Right cardiac atrium (tissue), 5 donors: ENCODE measurements at regions not wholly inside any gene's neighbourhood (a gene's known extent, or its start where the extent isn't known, plus 50 kb on each side); places are given as distances from the start of the nearest gene placed in this dataset.

Experiments used
- ATAC-seq, 2 donors: fragments of 200-7000 bp; cut with Tn5 transposase; one replicate each; pipeline versions ENCODE4 v1.8.0 to v1.9.1; 2020; ENCODE audit warnings: moderate library complexity in 2 of 2, mild to moderate bottlenecking in 1 of 2
- DNase-seq, 3 donors: peaks; one replicate each; pipeline ENCODE4 v3.0.0-alpha.2; 2020
- H3K27ac ChIP-seq: one replicate; pipeline ENCODE4 v1.5.1; 2013; ENCODE audit warnings: mild to moderate bottlenecking, low read length, control low read depth, moderate library complexity
- H3K27me3 ChIP-seq: one replicate; pipeline ENCODE4 v1.6.1; 2013; ENCODE audit not compliant: control insufficient read depth, insufficient read depth
- H3K4me1 ChIP-seq: one replicate; pipeline ENCODE4 v1.6.1; 2013; ENCODE audit warnings: low read length; ENCODE audit not compliant: control insufficient read depth, insufficient read depth
- H3K4me3 ChIP-seq: one replicate; pipeline ENCODE4 v1.5.1; 2013; ENCODE audit warnings: low read length, control low read depth
- H3K9me3 ChIP-seq: one replicate; pipeline ENCODE4 v1.6.1; 2013; ENCODE audit warnings: low read length; ENCODE audit not compliant: control insufficient read depth
- WGBS: extraction: QIAGEN DNeasy Blood & Tissue Kit; methylation state at CpG from one replicate; pipeline ENCODE4 v1.1.7; 2013; 5-methylcytosine and 5-hydroxymethylcytosine counted together
- intact Hi-C, 4 donors: fragments of 100-400 bp; cut with DNase I; formaldehyde crosslinking; loops; one replicate each; pipeline versions ENCODE4 v1.11.0 to v1.14.0; 2022 to 2023
- donor health status: healthy with polysubstance abuse.
- donor health status: DM: no; HTN: yes; CAD: no.
- donor health status: DM: no; HTN: no; CAD: no.
- donor health status: DM: no; HTN: yes; CAD: no; lungs with severe emphysema.
- donor health status: DM: yes; HTN: yes; CAD: no.

DNA sequence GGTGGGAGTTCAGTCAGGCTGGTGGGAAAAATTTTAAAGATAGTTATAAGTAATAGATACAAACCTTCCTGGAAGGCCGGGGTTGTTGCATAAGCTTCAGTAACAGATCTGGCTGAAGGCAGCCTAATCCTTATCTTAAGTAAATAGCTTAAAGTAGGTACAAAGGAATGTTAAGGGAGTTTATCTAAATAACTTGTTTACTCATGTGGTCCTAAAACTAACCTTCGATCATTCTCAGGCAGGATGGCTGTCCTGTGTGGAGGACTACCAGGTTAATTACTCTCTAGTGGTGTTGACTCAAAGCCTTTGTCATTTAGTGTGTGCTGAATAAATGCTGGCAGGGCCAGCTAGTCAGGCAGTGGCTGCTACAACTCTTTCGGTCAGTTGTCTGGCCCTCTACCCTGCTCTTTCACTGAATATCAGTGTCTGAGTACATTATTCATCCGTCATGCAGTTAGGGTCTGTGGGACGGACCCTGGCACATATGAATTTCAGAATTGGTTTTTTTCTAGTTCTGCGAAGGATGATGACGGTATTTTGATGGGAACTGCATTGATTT is 131.6 kb upstream of the TAB2 start:
- DNase-seq (no peak), ATAC-seq (no peak)
- Histone ChIP-seq H3K4me1 (no peaks in the 10 kb centered on the region), H3K9me3 (no peaks in the 10 kb centered on the region), H3K4me3 (no peak overlapping the region), H3K27ac (no peak overlapping the region), H3K27me3 (no peaks in the 10 kb centered on the region)
- intact Hi-C loops = no loop called here
- WGBS = 92% methylated on average over 7 of the region's 7 CpGs

DNA sequence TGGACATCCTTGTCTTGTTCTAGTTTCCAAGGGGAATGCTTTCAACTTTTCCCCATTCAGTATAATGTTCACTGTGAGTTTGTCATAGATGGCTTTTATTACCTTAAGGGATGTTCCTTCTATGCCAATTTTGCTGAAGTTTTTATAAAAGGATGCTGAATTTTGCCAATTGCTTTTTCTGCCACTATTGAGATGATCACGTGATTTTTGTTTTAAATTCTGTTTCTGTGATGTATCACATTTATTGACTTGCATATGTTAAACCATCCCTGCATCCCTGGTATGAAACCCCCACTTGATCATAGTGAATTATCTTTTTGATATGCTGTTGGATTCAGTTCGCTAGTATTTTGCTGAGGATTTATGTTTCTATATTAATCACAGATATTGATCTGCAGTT is 130.6 kb upstream of the TAB2 start:
- Histone ChIP-seq H3K27ac (no peak overlapping the region), H3K9me3 (no peaks in the 10 kb centered on the region), H3K4me3 (no peak overlapping the region), H3K27me3 (no peaks in the 10 kb centered on the region), H3K4me1 (no peaks in the 10 kb centered on the region)
- no peak for DNase-seq
- intact Hi-C loops = no loop called here
- ATAC-seq = no peak
- WGBS = 92% methylated on average over 2 of the region's 2 CpGs

DNA sequence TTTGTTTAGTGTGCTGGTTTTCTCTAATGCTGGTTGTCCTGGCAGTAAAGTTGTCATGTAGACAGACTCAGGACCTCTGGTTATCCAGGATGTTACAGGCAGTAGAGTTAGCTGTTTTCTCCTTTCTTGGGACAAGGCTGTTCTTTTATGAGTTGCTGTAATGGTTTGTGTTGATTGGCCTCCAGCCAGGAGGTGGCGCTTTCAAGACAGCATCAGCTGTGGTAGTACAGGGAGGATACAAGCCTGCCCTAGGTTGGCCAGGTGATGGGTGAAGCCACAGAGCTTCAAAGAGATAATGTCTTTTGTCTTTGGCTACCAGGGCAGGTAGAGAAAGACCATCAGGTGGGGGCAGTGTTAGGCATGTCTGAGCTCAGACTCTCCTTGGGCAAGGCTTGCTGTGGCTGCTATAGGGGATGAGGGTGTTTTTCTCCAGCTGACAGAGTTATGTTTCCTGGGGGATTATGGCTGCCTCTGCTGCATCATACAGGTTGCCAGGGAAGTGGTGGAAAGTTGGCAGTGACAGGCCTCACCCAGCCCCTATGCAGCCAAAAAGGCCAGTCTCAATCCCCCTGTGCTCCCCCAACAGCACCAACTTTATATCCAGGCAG is 127.2 kb upstream of the TAB2 start:
- ATAC-seq (no peak), DNase-seq (peak in 2 of 3 donors; percentile 39 to 78)
- Histone ChIP-seq H3K4me1 (no peaks in the 10 kb centered on the region), H3K27me3 (no peaks in the 10 kb centered on the region), H3K27ac (no peak overlapping the region), H3K4me3 (no peak overlapping the region), H3K9me3 (no peaks in the 10 kb centered on the region)
- intact Hi-C loops = no loop called here
- 64% methylated on average over 1 of the region's 1 CpG for WGBS

DNA sequence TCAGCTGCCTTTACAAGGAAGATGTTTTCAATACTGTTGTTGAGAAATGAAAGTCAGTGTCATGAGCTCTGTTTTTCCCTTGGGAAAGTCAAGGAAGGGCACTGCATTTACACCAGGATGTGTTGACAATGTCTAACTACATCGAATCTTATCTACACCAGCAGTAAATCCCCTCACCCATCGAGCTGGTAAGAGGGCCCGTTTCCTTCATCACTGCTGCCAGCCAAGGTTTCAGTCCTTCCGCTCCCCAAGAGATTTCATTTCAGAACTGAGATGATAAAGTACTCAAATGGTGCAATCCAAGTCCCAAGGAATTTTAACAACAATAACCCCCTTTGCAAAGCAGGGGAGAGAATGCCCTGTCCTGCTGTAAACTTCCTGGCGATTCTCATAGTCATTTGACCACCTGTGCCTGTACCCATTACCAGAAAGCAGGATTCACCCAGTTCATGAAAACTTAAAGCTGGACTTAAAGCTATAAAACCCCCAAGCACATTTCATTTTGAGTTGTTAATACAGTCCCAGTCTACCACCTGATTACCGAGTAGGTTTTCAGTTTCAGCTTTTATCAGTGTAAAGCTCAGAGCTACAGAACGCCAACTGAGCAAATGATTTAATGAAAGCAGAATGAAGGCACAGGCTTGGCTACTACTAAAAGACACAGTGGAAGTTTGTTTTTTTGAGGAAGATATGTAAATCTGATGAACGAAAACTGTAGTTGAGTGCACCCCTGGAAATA is 122.5 kb upstream of the TAB2 start:
- Histone ChIP-seq H3K4me3 (no peak overlapping the region), H3K4me1 (no peaks in the 10 kb centered on the region), H3K9me3 (no peaks in the 10 kb centered on the region), H3K27ac (no peak overlapping the region), H3K27me3 (no peaks in the 10 kb centered on the region)
- 43% methylated on average over 8 of the region's 8 CpGs for WGBS
- intact Hi-C loops = no loop called here
- ATAC-seq (no peak), DNase-seq (no peak)

DNA sequence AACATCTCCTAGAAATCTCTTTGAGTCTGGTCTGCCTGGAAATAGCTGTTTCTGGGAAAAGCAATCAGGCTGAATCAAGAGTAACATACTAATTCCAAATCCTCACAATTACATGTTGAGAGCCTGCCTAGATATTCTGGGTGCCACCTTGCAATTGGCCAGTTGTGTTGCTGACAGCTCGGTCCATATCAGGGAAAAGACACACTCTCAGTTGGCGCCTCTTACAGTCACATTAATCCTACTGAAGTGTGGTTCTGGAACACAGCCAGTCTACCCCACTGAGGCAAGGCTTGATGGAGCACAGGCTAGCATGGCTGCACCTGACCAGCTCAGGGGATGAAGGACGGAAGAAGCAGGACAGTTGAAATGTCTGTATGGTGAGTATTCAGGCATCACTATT is 121.4 kb upstream of the TAB2 start:
- Histone ChIP-seq H3K27me3 (no peaks in the 10 kb centered on the region), H3K4me3 (no peak overlapping the region), H3K4me1 (no peaks in the 10 kb centered on the region), H3K9me3 (no peaks in the 10 kb centered on the region), H3K27ac (no peak overlapping the region)
- intact Hi-C loops = no loop called here
- 68% methylated on average over 3 of the region's 3 CpGs for WGBS
- peak in 1 of 2 donors; percentile 56 for ATAC-seq
- no peak for DNase-seq

DNA sequence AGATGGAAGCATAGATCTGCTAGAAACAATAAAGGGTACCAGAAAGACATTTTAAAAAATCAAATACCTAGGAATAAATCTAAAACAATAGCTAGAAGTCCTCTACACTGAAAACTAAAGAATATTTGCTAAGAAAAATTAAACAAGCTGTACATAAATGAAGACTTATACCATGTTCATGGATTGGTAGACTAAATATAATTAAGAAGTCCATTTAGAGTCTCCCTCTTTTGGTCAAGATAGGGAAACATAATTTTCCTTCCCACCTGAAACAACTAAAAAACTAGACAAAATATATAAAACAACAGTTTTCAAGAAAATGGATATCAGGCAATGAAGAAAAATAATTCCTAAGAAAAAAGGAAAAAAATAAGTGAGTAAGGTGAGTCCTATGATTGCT is 120.0 kb upstream of the TAB2 start:
- no peak for DNase-seq
- Histone ChIP-seq H3K4me1 (no peaks in the 10 kb centered on the region), H3K27ac (no peak overlapping the region), H3K9me3 (no peaks in the 10 kb centered on the region), H3K4me3 (no peak overlapping the region), H3K27me3 (no peaks in the 10 kb centered on the region)
- ATAC-seq = no peak
- intact Hi-C loops = no loop called here

DNA sequence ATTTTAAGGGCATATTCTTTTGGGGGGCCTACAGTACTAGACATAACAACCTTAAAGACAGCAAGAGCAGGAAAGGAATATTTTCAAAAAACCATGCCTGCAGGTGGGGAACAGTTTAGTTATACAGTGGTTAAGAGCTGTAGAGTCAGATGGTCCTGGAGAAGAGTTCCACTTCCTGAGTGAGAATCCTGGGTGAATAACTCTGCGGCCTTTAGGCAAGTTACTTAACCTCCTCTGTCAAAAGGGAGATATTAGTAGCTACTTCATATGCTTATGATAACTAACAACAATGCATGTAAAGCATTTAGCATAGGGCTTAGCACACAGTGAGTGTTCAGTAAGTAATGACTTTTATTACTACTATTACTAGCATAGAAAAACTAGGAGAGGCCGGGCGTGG is 119.2 kb upstream of the TAB2 start:
- no peaks in the 10 kb centered on the region for H3K4me1 ChIP-seq
- no peak for DNase-seq
- 94% methylated on average over 3 of the region's 3 CpGs for WGBS
- ATAC-seq = no peak
- no peaks in the 10 kb centered on the region for H3K9me3 ChIP-seq
- H3K27me3 ChIP-seq = no peaks in the 10 kb centered on the region
- H3K27ac ChIP-seq = no peak overlapping the region
- intact Hi-C loops = no loop called here
- no peak overlapping the region for H3K4me3 ChIP-seq

DNA sequence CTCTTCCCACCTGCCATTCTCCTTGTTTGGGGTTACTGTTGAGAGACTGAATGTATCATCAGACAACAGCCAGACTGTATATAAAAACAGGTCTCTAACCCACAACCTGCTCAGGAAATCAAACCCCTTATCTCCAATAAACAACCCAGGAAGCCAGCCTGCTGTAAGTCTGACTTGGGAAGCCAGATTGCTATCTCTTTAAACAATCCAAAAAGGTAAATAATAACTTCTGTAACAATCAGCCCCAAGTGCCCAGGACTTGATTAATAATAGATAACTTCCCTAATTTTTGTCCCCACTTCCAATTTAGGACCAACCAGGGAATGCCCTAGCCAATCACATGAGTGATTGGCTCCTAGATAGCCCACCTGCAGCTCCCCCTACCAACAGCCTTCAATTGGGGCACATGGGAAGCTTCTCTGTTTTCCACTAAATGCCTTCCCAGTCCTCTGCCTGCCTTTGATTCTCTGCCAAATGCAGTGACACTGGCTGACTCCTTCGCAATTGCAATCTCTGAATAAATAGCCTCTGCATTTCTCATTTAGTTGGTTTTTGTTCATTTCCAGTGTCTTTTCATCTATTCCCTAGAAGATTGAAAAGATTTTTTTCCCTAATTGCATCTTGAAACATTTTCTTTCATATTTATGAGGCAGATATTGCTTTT is 117.1 kb upstream of the TAB2 start:
- WGBS = 26% methylated on average over 1 of the region's 1 CpG
- no peak for ATAC-seq

DNA sequence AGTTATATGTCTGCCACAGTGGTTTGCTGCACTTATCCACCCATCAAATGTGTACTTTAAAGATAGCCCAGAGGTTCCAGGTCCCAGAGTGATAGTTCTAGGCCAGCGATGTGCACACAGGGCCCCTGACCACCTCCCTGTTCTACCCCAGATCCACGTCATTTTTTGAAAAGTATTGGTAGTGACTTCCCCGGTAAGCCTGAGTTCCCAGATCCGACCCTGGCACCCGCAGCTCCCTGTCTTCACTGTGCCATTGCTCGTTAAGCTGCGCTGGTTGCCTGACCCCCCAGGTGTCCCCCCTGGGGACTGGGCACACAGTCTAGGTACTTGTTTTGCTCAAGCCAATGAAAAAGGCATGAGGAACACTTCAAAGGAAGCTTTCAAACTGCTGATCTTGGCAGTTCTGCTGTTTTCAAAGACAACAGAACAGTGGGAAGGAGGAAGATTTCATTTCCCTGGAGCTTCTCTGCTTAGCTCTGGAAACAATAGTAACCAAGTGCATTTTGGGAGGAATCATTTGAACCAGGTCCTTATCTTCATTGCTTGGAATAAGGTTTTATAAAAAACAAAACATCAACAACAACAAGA is 116.3 kb upstream of the TAB2 start:
- ATAC-seq = no peak
- Histone ChIP-seq H3K4me1 (no peaks in the 10 kb centered on the region), H3K27me3 (no peaks in the 10 kb centered on the region), H3K27ac (no peak overlapping the region), H3K9me3 (no peaks in the 10 kb centered on the region), H3K4me3 (no peak overlapping the region)
- WGBS = 77% methylated on average over 7 of the region's 7 CpGs
- no peak for DNase-seq
- intact Hi-C loops = no loop called here

More for the DNA sequence above, 117.1 kb upstream of the TAB2 start:
- Histone ChIP-seq H3K27ac (no peak overlapping the region), H3K4me3 (no peak overlapping the region), H3K27me3 (no peaks in the 10 kb centered on the region), H3K4me1 (no peaks in the 10 kb centered on the region), H3K9me3 (no peaks in the 10 kb centered on the region)
- no peak for DNase-seq
- intact Hi-C loops = no loop called here

DNA sequence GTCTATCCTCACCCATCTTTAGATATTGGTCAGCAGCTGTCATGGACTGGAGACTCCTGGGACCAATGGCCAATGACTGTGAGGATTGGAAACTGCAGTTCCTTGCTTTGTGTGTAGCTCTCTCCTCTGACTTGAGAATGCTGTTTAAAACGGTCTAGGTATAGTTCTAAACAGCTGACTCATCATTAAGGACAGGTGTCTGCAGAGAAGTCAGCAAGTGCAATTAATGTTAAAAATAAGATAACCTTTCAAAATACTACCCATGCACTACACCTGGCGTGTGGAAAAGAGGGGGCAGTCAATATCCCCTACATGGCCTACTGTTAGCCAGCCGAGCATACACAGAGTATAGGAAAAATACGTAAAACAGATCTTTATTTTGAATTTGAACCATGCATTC is 115.4 kb upstream of the TAB2 start:
- intact Hi-C loops = no loop called here
- DNase-seq = no peak
- no peaks in the 10 kb centered on the region for H3K27me3 ChIP-seq
- WGBS = 95% methylated on average over 4 of the region's 4 CpGs
- no peak overlapping the region for H3K4me3 ChIP-seq
- H3K27ac ChIP-seq = no peak overlapping the region
- no peaks in the 10 kb centered on the region for H3K4me1 ChIP-seq
- no peak for ATAC-seq
- H3K9me3 ChIP-seq = no peaks in the 10 kb centered on the region

DNA sequence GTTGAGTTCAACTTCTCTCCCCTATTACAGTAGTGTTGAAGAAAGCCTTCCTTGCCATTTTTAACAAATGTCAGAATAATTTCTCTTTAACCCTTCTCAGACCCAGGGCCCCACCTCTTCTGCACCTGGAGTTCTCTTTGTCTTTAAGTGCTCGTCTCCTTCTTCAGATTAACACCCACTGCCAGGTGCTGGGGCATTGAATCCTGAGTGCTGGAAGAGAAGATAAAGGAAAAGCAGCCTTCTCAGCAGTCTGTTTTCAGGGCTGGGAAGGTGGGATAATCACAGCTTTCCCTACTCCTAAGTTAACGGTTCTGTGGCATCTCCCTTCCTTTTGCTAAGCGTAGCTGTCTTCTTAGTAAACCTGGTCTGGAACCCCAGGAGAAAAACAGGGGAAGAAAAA is 114.6 kb upstream of the TAB2 start:
- Histone ChIP-seq H3K4me3 (no peak overlapping the region), H3K4me1 (no peaks in the 10 kb centered on the region), H3K27me3 (no peaks in the 10 kb centered on the region), H3K9me3 (no peaks in the 10 kb centered on the region), H3K27ac (no peak overlapping the region)
- intact Hi-C loops = no loop called here
- 92% methylated on average over 3 of the region's 3 CpGs for WGBS
- DNase-seq (no peak), ATAC-seq (no peak)
